GM23338 (cell line): ENCODE measurements at regions not wholly inside any gene's neighbourhood (a gene's known extent, or its start where the extent isn't known, plus 50 kb on each side); places are given as distances from the start of the nearest gene placed in this dataset.
"Not testable (repeated sequence)": the region's sequence is repeated elsewhere in the genome, so short reads cannot be mapped to it uniquely, and the experiment has no call there.

Experiments used
- ATAC-seq: fragments of 200-7000 bp; cut with Tn5 transposase; 3 replicates; pipeline ENCODE4 v1.9.1; 2020
- DNase-seq: peaks from one replicate; pipeline ENCODE4 v3.0.0-alpha.2; 2015; ENCODE audit warnings: low spot score
- H2AFZ ChIP-seq: fragments of 200-600 bp; sonication (generic); 2 replicates; pipeline ENCODE4 v1.8.0; 2016; ENCODE audit warnings: antibody characterized with exemption, mild to moderate bottlenecking, moderate library complexity
- H3F3A ChIP-seq: fragments of 200-600 bp; sonication (generic); replicated peaks from 2 replicates; pipeline ENCODE4 v1.8.0; 2017; ENCODE audit warnings: antibody characterized with exemption, mixed run types, low read depth
- H3K27ac ChIP-seq: fragments of 200-600 bp; sonication (generic); 2 replicates; pipeline ENCODE4 v1.6.1; 2016; ENCODE audit warnings: low read depth
- H3K27me3 ChIP-seq: fragments of 200-600 bp; sonication (generic); 2 replicates; pipeline ENCODE4 v1.8.0; 2016; ENCODE audit warnings: mild to moderate bottlenecking, mixed run types, moderate library complexity; ENCODE audit not compliant: insufficient read depth
- H3K36me3 ChIP-seq: fragments of 200-600 bp; sonication (generic); 2 replicates; pipeline ENCODE4 v1.8.0; 2016; ENCODE audit warnings: mild to moderate bottlenecking; ENCODE audit not compliant: insufficient read depth
- H3K4me1 ChIP-seq: fragments of 200-600 bp; sonication (generic); 2 replicates; pipeline ENCODE4 v1.8.0; 2016; ENCODE audit warnings: mild to moderate bottlenecking, moderate library complexity; ENCODE audit not compliant: insufficient read depth
- H3K4me2 ChIP-seq: fragments of 200-600 bp; sonication (generic); 2 replicates; pipeline ENCODE4 v1.7.1; 2017; ENCODE audit warnings: mixed run types
- H3K4me3 ChIP-seq: fragments of 200-600 bp; sonication (generic); 2 replicates; pipeline ENCODE4 v1.6.1; 2016; ENCODE audit warnings: mixed run types
- H3K79me2 ChIP-seq: fragments of 200-600 bp; sonication (generic); replicated peaks from 2 replicates; pipeline ENCODE4 v1.8.0; 2017; ENCODE audit warnings: mild to moderate bottlenecking; ENCODE audit not compliant: insufficient read depth
- H3K9me2 ChIP-seq: fragments of 200-600 bp; sonication (generic); 2 replicates; pipeline ENCODE4 v1.8.0; 2017; ENCODE audit not compliant: insufficient read depth
- H4K20me1 ChIP-seq: fragments of 200-600 bp; sonication (generic); replicated peaks from 2 replicates; pipeline ENCODE4 v1.8.0; 2017; ENCODE audit warnings: mild to moderate bottlenecking; ENCODE audit not compliant: insufficient read depth
- H3K27ac Mint-ChIP-seq: 2 replicates; pipeline ENCODE4 v1.8.0; 2020; ENCODE audit warnings: inconsistent platforms, mild to moderate bottlenecking, moderate library complexity, mixed read lengths
- H3K27me3 Mint-ChIP-seq: 3 replicates; pipeline ENCODE4 v1.8.0; 2022; ENCODE audit warnings: low read depth, mild to moderate bottlenecking, moderate library complexity, mixed read lengths, inconsistent platforms; ENCODE audit not compliant: insufficient read depth, poor library complexity
- H3K36me3 Mint-ChIP-seq: 3 replicates; pipeline ENCODE4 v1.8.0; 2021; ENCODE audit warnings: low read depth, mild to moderate bottlenecking, inconsistent platforms, moderate library complexity, mixed read lengths
- H3K4me1 Mint-ChIP-seq: 3 replicates; pipeline ENCODE4 v1.8.0; 2020; ENCODE audit warnings: mild to moderate bottlenecking, inconsistent platforms, mixed read lengths
- H3K4me3 Mint-ChIP-seq: 3 replicates; pipeline ENCODE4 v1.8.0; 2021; ENCODE audit warnings: moderate library complexity, mild to moderate bottlenecking, inconsistent platforms, mixed read lengths
- H3K9me3 Mint-ChIP-seq: 3 replicates; pipeline ENCODE4 v1.8.0; 2020; ENCODE audit warnings: moderate library complexity, mild to moderate bottlenecking, inconsistent platforms, mixed read lengths
- NANOG ChIP-seq: IDR thresholded peaks from 2 replicates; pipeline ENCODE4 v1.6.1; 2016; ENCODE audit warnings: antibody characterized with exemption, borderline replicate concordance

- ATAC-seq = peak; percentile 61
- H3K27ac Mint-ChIP-seq, H4K20me1 ChIP-seq, H3K36me3 ChIP-seq, H3K4me3 ChIP-seq, H3K4me3 Mint-ChIP-seq, H3K79me2 ChIP-seq, H3K27me3 ChIP-seq, H3K4me2 ChIP-seq, H3F3A ChIP-seq, H2AFZ ChIP-seq, H3K9me3 Mint-ChIP-seq, DNase-seq, H3K9me2 ChIP-seq, H3K27ac ChIP-seq, H3K4me1 ChIP-seq, H3K36me3 Mint-ChIP-seq, H3K27me3 Mint-ChIP-seq: not testable (repeated sequence)
- peaks cover 10% of the 10 kb centered on the region for H3K4me1 Mint-ChIP-seq
Observed at GRCh38 chr9:66782010-66782409, 118.5 kb upstream of the ZNF658 start.

- not testable (repeated sequence) for H3K27me3 ChIP-seq, H3F3A ChIP-seq, H3K4me3 Mint-ChIP-seq, ATAC-seq, H3K27ac ChIP-seq, H4K20me1 ChIP-seq, H3K4me3 ChIP-seq, H3K36me3 ChIP-seq, H3K27me3 Mint-ChIP-seq, H3K4me1 ChIP-seq, H3K27ac Mint-ChIP-seq, H3K9me3 Mint-ChIP-seq, H3K9me2 ChIP-seq, H2AFZ ChIP-seq, DNase-seq, H3K79me2 ChIP-seq, H3K36me3 Mint-ChIP-seq, H3K4me2 ChIP-seq
- H3K4me1 Mint-ChIP-seq = peaks cover 10% of the 10 kb centered on the region
Observed at GRCh38 chr9:66785603-66786002, 114.9 kb upstream of the ZNF658 start.

DNA sequence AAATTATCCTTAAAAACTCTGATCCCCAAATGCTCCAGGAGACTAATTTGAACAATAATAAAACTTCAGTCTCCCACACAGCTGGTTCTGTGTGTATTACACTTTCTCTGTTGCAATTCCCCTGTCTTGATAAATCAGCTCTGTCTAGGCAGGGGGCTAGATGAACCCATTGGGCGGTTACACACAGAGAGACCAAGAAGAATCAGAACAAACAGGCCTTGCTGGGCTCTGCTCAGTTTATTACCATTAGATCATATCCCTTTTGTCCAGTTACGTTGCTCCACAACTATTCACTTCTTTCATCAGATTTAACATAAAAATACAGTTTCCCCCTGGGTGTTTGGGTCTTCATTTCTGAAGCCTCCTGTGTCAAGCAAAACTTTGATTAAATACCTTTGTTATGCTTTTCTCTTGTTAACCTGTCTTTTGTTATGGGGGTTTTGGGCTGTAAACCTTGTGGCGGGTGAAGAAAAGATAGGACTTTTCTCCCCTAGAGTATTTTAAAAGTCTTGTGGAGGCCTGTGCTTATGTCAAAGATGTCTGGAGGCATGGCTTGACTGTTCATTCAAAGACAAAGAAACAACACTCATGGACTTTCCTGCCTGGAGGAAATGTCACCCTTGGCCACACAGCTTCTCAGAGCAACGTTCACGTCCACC is 109.3 kb upstream of the ZNF658 start:
- H3K79me2 ChIP-seq, H3K9me2 ChIP-seq, H3F3A ChIP-seq, H2AFZ ChIP-seq, DNase-seq, H3K27me3 Mint-ChIP-seq, H3K4me3 Mint-ChIP-seq, H3K27me3 ChIP-seq, H3K4me3 ChIP-seq, H3K36me3 ChIP-seq, H4K20me1 ChIP-seq, H3K36me3 Mint-ChIP-seq, H3K9me3 Mint-ChIP-seq, H3K27ac ChIP-seq, H3K27ac Mint-ChIP-seq: not testable (repeated sequence)
- H3K4me2 ChIP-seq = peak overlapping the region; percentile 58; the same call in 1 of the 2 replicates
- ATAC-seq = peak; percentile 70
- peaks cover 19% of the 10 kb centered on the region for H3K4me1 ChIP-seq
- H3K4me1 Mint-ChIP-seq = peaks cover 14% of the 10 kb centered on the region

- Histone ChIP-seq H3K4me1 (peaks cover 42% of the 10 kb centered on the region), H3K4me2 (peak overlapping the region; percentile 29; the same call in 1 of the 2 replicates)
- H3K4me3 ChIP-seq, H3K27ac Mint-ChIP-seq, H2AFZ ChIP-seq, H3K79me2 ChIP-seq, H3K27me3 ChIP-seq, H3K36me3 ChIP-seq, H3F3A ChIP-seq, H3K9me3 Mint-ChIP-seq, H3K36me3 Mint-ChIP-seq, H3K4me3 Mint-ChIP-seq, H3K27me3 Mint-ChIP-seq, H3K9me2 ChIP-seq, H4K20me1 ChIP-seq, H3K27ac ChIP-seq: not testable (repeated sequence)
- DNase-seq (peak; percentile 80), ATAC-seq (peak; percentile 63)
- peaks cover 33% of the 10 kb centered on the region for H3K4me1 Mint-ChIP-seq
- TF ChIP-seq NANOG = peak; percentile 13; the same call in 1 of the 2 replicates
Observed at GRCh38 chr9:66794769-66795168, 105.8 kb upstream of the ZNF658 start.

DNA sequence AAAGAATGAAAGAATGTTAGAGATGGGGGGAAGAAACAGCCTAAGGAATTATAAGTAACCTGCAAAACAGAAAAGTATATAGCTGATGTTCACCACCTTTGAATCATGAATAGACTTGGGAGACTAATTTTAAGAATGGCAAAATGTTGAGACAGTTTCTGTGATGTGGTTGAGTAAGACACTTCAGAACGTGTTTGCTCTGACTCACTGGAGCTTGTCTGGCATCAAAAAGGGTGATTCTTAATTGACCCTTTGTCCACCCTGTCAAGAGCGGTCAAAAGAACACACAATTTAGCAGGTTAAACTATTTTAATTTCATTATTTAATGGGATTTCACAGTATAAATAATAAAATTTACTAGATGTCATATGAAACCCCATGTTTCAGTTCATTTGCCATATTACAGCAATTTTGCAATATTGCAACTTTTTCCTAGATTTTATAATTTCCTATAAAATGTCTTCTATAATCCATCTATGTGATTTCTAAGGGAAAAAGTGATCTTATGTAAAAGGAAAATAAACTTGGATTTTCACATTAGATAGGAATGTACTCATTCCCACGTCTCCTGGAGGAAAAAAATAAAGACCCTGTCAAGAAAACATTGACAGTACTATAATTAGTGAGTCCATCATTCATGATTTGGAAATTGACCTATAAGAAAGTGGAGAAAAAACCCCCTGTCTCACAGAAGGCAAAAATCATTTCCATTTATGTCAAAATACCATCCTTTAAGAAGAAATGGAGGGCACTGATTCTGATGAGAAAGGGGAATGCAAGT is 104.6 kb upstream of the ZNF658 start:
- H3K9me2 ChIP-seq, H3K4me3 ChIP-seq, DNase-seq, H3K36me3 Mint-ChIP-seq, H3K4me3 Mint-ChIP-seq, H3K27me3 Mint-ChIP-seq, H3K27me3 ChIP-seq, H3K27ac ChIP-seq, H4K20me1 ChIP-seq, H2AFZ ChIP-seq, H3K9me3 Mint-ChIP-seq, H3K79me2 ChIP-seq, H3K27ac Mint-ChIP-seq, H3F3A ChIP-seq, H3K36me3 ChIP-seq, H3K4me2 ChIP-seq, ATAC-seq: not testable (repeated sequence)
- H3K4me1 Mint-ChIP-seq = peaks cover 35% of the 10 kb centered on the region
- peaks cover 42% of the 10 kb centered on the region for H3K4me1 ChIP-seq
